Mesothelial cell of epicardium (in vitro differentiated cells): ENCODE measurements at regions not wholly inside any gene's neighbourhood (a gene's known extent, or its start where the extent isn't known, plus 50 kb on each side); places are given as distances from the start of the nearest gene placed in this dataset.

Source experiments
- DNase-seq, 2 experiments: peaks; one replicate each; pipeline ENCODE4 v3.0.0; 2021; ENCODE audit warnings: low spot score in 2 of 2; ENCODE audit not compliant: unreplicated experiment in 2 of 2
- H3K27ac Mint-ChIP-seq: 2 replicates; pipeline ENCODE4 v1.8.0; 2021; ENCODE audit warnings: mixed read lengths
- H3K27me3 Mint-ChIP-seq: 2 replicates; pipeline ENCODE4 v1.8.0; 2021; ENCODE audit warnings: low read depth, mixed read lengths
- H3K36me3 Mint-ChIP-seq: 2 replicates; pipeline ENCODE4 v1.8.0; 2021; ENCODE audit warnings: mixed read lengths
- H3K4me1 Mint-ChIP-seq: 2 replicates; pipeline ENCODE4 v1.8.0; 2021; ENCODE audit warnings: mixed read lengths
- H3K4me3 Mint-ChIP-seq: 2 replicates; pipeline ENCODE4 v1.8.0; 2021; ENCODE audit warnings: mild to moderate bottlenecking, moderate library complexity, mixed read lengths
- H3K9me3 Mint-ChIP-seq: 2 replicates; pipeline ENCODE4 v1.8.0; 2021; ENCODE audit warnings: mixed read lengths
- TF ChIP-seq, protein P1 (sequence below): fragments of 200-600 bp; sonication (generic); IDR thresholded peaks from one replicate; pipeline ENCODE4 v1.5.0; 2021; ENCODE audit warnings: antibody characterized with exemption; ENCODE audit not compliant: unreplicated experiment

- H3K27me3 Mint-ChIP-seq: peaks cover 16% of the 10 kb centered on the region
- H3K27ac Mint-ChIP-seq: no peak overlapping the region
- peaks cover 9% of the 10 kb centered on the region for H3K4me1 Mint-ChIP-seq
- H3K9me3 Mint-ChIP-seq: no peaks in the 10 kb centered on the region
- no peaks in the 10 kb centered on the region for H3K36me3 Mint-ChIP-seq
- H3K4me3 Mint-ChIP-seq: no peak overlapping the region
- DNase-seq: no peak
- TF ChIP-seq, protein P1, sequence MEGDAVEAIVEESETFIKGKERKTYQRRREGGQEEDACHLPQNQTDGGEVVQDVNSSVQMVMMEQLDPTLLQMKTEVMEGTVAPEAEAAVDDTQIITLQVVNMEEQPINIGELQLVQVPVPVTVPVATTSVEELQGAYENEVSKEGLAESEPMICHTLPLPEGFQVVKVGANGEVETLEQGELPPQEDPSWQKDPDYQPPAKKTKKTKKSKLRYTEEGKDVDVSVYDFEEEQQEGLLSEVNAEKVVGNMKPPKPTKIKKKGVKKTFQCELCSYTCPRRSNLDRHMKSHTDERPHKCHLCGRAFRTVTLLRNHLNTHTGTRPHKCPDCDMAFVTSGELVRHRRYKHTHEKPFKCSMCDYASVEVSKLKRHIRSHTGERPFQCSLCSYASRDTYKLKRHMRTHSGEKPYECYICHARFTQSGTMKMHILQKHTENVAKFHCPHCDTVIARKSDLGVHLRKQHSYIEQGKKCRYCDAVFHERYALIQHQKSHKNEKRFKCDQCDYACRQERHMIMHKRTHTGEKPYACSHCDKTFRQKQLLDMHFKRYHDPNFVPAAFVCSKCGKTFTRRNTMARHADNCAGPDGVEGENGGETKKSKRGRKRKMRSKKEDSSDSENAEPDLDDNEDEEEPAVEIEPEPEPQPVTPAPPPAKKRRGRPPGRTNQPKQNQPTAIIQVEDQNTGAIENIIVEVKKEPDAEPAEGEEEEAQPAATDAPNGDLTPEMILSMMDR: no peak
These were observed 656.3 kb downstream of the TYW1 start for GRCh38 chr7:67652937-67653336.

DNA sequence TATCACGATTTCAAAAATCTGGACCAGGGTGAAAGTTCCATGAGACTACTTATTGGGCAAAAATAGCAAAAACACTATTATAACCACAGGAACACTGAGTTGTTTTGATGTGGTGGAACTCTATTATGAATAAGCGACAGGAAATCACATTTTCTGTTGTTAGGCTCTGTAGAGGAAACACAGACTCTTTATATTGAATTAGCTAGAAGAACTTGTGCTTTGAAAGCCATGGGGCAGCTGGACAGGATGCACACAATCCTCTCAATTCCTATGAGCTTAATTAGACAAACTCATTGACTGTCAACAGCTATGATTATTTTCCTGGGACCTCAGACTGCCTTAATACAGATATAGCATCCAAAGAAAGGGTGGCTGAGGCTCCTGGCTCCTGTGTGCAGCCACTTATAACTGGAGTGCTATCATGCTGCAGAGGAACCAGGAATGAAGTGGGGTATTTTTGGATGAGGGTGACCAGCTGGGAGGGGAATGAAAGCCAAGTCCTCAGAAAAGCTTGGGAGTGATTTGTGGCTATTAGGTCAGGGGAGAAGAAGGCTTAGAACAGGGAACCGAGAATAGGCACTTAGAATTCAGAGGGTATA is 657.3 kb downstream of the TYW1 start:
- TF ChIP-seq, protein P1: no peak

DNA sequence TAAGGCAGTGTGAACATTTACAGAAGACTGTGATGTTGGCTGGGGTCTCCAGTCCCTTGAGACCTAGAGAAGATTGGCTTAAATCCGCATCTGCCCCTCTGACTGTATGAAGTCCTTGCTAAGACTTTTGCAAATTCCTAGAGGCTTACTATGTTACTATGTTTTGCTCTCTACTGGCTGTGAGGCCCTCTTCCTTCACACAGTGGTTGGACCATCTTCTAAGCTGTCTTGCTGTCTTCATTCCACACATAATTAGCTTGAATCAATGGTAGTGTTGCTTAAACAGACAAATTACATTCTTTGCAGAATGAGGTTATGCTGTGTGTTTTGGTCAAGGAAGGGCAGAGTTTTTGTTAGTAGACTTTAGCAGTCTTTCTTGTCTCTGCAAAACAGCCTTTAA is 658.0 kb downstream of the TYW1 start:
- peaks cover 9% of the 10 kb centered on the region for H3K4me1 Mint-ChIP-seq
- no peaks in the 10 kb centered on the region for H3K36me3 Mint-ChIP-seq
- peak overlapping the region; percentile 19 for H3K27ac Mint-ChIP-seq
- H3K4me3 Mint-ChIP-seq: no peak overlapping the region
- no peaks in the 10 kb centered on the region for H3K9me3 Mint-ChIP-seq
- DNase-seq: no peak
- TF ChIP-seq, protein P1: no peak
- H3K27me3 Mint-ChIP-seq: peaks cover 17% of the 10 kb centered on the region

More for the DNA sequence above, 657.3 kb downstream of the TYW1 start:
- Mint-ChIP-seq H3K27ac (no peak overlapping the region), H3K36me3 (no peaks in the 10 kb centered on the region), H3K27me3 (peaks cover 17% of the 10 kb centered on the region), H3K9me3 (no peaks in the 10 kb centered on the region), H3K4me1 (peaks cover 9% of the 10 kb centered on the region), H3K4me3 (no peak overlapping the region)
- no peak for DNase-seq

DNA sequence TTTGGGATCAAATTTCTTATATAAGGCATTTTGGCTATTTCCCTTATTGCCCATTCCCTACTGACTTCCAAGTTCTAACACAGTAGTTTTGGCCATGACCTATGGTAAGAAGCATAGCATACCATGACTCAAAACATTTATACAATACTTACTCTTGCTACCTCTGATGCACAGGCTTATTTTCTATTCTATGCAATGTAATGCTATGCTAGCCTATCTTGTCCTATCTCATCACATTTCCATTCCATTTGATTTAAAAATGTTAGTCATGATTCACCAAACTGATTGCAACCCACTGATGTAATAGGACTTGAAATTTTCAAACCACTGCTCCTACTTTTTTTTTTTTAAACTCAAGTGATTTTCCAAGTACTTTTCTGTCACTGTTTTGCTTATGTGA is 658.5 kb downstream of the TYW1 start:
- Mint-ChIP-seq H3K27me3 (peaks cover 17% of the 10 kb centered on the region), H3K4me3 (no peak overlapping the region), H3K9me3 (no peaks in the 10 kb centered on the region), H3K4me1 (peaks cover 9% of the 10 kb centered on the region), H3K27ac (no peak overlapping the region), H3K36me3 (no peaks in the 10 kb centered on the region)
- no peak for DNase-seq
- TF ChIP-seq, protein P1: no peak

GRCh38 chr7:67659091-67659490 is 662.5 kb downstream of the TYW1 start:
- peaks cover 10% of the 10 kb centered on the region for H3K4me1 Mint-ChIP-seq
- no peak overlapping the region for H3K4me3 Mint-ChIP-seq
- TF ChIP-seq, protein P1: no peak
- no peak for DNase-seq
- peaks cover 8% of the 10 kb centered on the region for H3K27me3 Mint-ChIP-seq
- H3K27ac Mint-ChIP-seq: no peak overlapping the region
- H3K36me3 Mint-ChIP-seq: peaks cover 2% of the 10 kb centered on the region
- peaks cover 18% of the 10 kb centered on the region for H3K9me3 Mint-ChIP-seq

GRCh38 chr7:67662804-67663203 is 666.2 kb downstream of the TYW1 start:
- H3K9me3 Mint-ChIP-seq: peaks cover 26% of the 10 kb centered on the region
- peaks cover 9% of the 10 kb centered on the region for H3K4me1 Mint-ChIP-seq
- H3K36me3 Mint-ChIP-seq: peaks cover 2% of the 10 kb centered on the region
- H3K27me3 Mint-ChIP-seq: peaks cover 2% of the 10 kb centered on the region
- no peak overlapping the region for H3K27ac Mint-ChIP-seq
- no peak for DNase-seq
- TF ChIP-seq, protein P1: no peak
- H3K4me3 Mint-ChIP-seq: no peak overlapping the region
